Gastrocnemius medialis (tissue), 4 donors: ENCODE measurements at regions not wholly inside any gene's neighbourhood (a gene's known extent, or its start where the extent isn't known, plus 50 kb on each side); places are given as distances from the start of the nearest gene placed in this dataset.
"Not testable (repeated sequence)": the region's sequence is repeated elsewhere in the genome, so short reads cannot be mapped to it uniquely, and the experiment has no call there.

Source experiments
- ATAC-seq, 2 donors: fragments of 150-250 bp; one replicate each; pipeline ENCODE4 v1.9.1; 2016
- DNase-seq, 2 donors: peaks; one replicate each; pipeline ENCODE4 v3.0.0-alpha.2; 2019
- H3K27ac ChIP-seq, 4 donors: fragments of 200-600 bp; sonication (generic); 1 replicate in 1 of 4; 2 replicates in 3 of 4; pipeline ENCODE4 v1.5.1; 2016 to 2018; ENCODE audit warnings: mild to moderate bottlenecking in 2 of 4, moderate library complexity in 1 of 4
- H3K27me3 ChIP-seq, 3 donors: fragments of 200-600 bp; sonication (generic) in 2 of 3; 1 replicate in 1 of 3; 2 replicates in 2 of 3; pipeline versions ENCODE4 v1.5.1 to v1.6.0; 2016 to 2019; ENCODE audit warnings: mild to moderate bottlenecking in 1 of 3, moderate library complexity in 1 of 3
- H3K36me3 ChIP-seq, 2 donors: fragments of 200-600 bp; sonication (generic) in 1 of 2; one replicate each; pipeline ENCODE4 v1.5.1; 2017 to 2018
- H3K4me1 ChIP-seq, 2 donors: fragments of 200-600 bp; sonication (generic) in 1 of 2; one replicate each; pipeline ENCODE4 v1.5.1; 2016 to 2017; ENCODE audit warnings: mild to moderate bottlenecking in 2 of 2
- H3K4me3 ChIP-seq, 4 donors: fragments of 200-600 bp; sonication (generic) in 3 of 4; 1 replicate in 1 of 4; 2 replicates in 3 of 4; pipeline ENCODE4 v1.5.1; 2016 to 2019; ENCODE audit warnings: mild to moderate bottlenecking in 2 of 4
- H3K9me3 ChIP-seq, 3 donors: fragments of 200-600 bp; sonication (generic) in 2 of 3; 1 replicate in 1 of 3; 2 replicates in 2 of 3; pipeline ENCODE4 v1.5.1; 2016 to 2019
- CTCF ChIP-seq, 5 experiments: fragments of 450-650 bp in 3 of 5; fragments of 200-600 bp in 2 of 5; sonication (generic) in 2 of 5; IDR thresholded peaks in 4 of 5; conservative IDR thresholded peaks in 1 of 5; 1 replicate in 4 of 5; 2 replicates in 1 of 5; pipeline ENCODE4 v1.5.1; 2016 to 2019; ENCODE audit warnings: antibody characterized with exemption in 5 of 5, mild to moderate bottlenecking in 3 of 5, moderate library complexity in 3 of 5
- POLR2A ChIP-seq, 2 donors: fragments of 450-650 bp; IDR thresholded peaks; one replicate each; pipeline ENCODE4 v1.6.1; 2017; ENCODE audit warnings: antibody characterized with exemption in 2 of 2, mild to moderate bottlenecking in 2 of 2, moderate library complexity in 2 of 2
- in situ Hi-C, 4 donors: fragments of 200-750 bp; cut with MboI; loops; one replicate each; pipeline versions ENCODE4 v1.15.0 to v1.8.0; 2017; ENCODE audit warnings: low sequenced_read_pairs in 4 of 4
- intact Hi-C: fragments of 100-400 bp; cut with DNase I; formaldehyde crosslinking; loops from one replicate; pipeline ENCODE4 v1.15.1; 2023; ENCODE audit warnings: low total_unique reads

GRCh38 chr5:154542581-154542980 is 64.6 kb upstream of the HAND1 start:
- in situ Hi-C loops (no loop called here), intact Hi-C loops (no loop called here)
- H3K27ac ChIP-seq: no peak overlapping the region
- no peaks in the 10 kb centered on the region for H3K36me3 ChIP-seq
- ATAC-seq (no peak), DNase-seq (no peak)
- TF ChIP-seq POLR2A (IDR thresholded peaks at IDR 0.05): no peak
- TF ChIP-seq CTCF (IDR thresholded peaks at IDR 0.05 in 4 of 5, conservative IDR thresholded peaks at IDR 0.05 in 1 of 5): no peak
- H3K27me3 ChIP-seq: peaks cover 0 to 10% (median 6%) of the 10 kb centered on the region in 3 donors
- H3K4me1 ChIP-seq: no peaks in the 10 kb centered on the region
- H3K4me3 ChIP-seq: no peak overlapping the region
- no peaks in the 10 kb centered on the region for H3K9me3 ChIP-seq

- DNase-seq (no peak), ATAC-seq (no peak)
- H3K27me3 ChIP-seq: peaks cover 0 to 10% (median 6%) of the 10 kb centered on the region in 3 donors
- in situ Hi-C loops: no loop called here
- H3K9me3 ChIP-seq: no peaks in the 10 kb centered on the region
- no peaks in the 10 kb centered on the region for H3K36me3 ChIP-seq
- no peak overlapping the region for H3K4me3 ChIP-seq
- TF ChIP-seq POLR2A (IDR thresholded peaks at IDR 0.05): no peak
- TF ChIP-seq CTCF (IDR thresholded peaks at IDR 0.05 in 4 of 5, conservative IDR thresholded peaks at IDR 0.05 in 1 of 5): no peak
- intact Hi-C loops: no loop called here
- H3K4me1 ChIP-seq: no peaks in the 10 kb centered on the region
- H3K27ac ChIP-seq: no peak overlapping the region
These were observed 64.0 kb upstream of the HAND1 start for GRCh38 chr5:154542000-154542399.

GRCh38 chr5:154541553-154541952 is 63.5 kb upstream of the HAND1 start:
- Histone ChIP-seq H3K27ac (no peak overlapping the region), H3K36me3 (no peaks in the 10 kb centered on the region), H3K27me3 (peaks cover 0 to 10% (median 6%) of the 10 kb centered on the region in 3 donors), H3K4me3 (no peak overlapping the region), H3K4me1 (no peaks in the 10 kb centered on the region), H3K9me3 (no peaks in the 10 kb centered on the region)
- in situ Hi-C loops (no loop called here), intact Hi-C loops (no loop called here)
- TF ChIP-seq CTCF (IDR thresholded peaks at IDR 0.05 in 4 of 5, conservative IDR thresholded peaks at IDR 0.05 in 1 of 5) (no peak), POLR2A (IDR thresholded peaks at IDR 0.05) (no peak)
- ATAC-seq: no peak
- DNase-seq: no peak

GRCh38 chr5:154540600-154540999 is 62.6 kb upstream of the HAND1 start:
- no peak for DNase-seq
- Histone ChIP-seq H3K36me3 (no peaks in the 10 kb centered on the region), H3K4me1 (no peaks in the 10 kb centered on the region), H3K4me3 (no peak overlapping the region), H3K9me3 (no peaks in the 10 kb centered on the region), H3K27me3 (peaks cover 0 to 10% (median 6%) of the 10 kb centered on the region in 3 donors), H3K27ac (no peak overlapping the region)
- ATAC-seq: no peak
- in situ Hi-C loops: no loop called here
- TF ChIP-seq POLR2A (IDR thresholded peaks at IDR 0.05) (no peak), CTCF (IDR thresholded peaks at IDR 0.05 in 4 of 5, conservative IDR thresholded peaks at IDR 0.05 in 1 of 5) (no peak)
- intact Hi-C loops: no loop called here

- H3K27ac ChIP-seq: no peak overlapping the region
- no peaks in the 10 kb centered on the region for H3K9me3 ChIP-seq
- H3K4me1 ChIP-seq: no peaks in the 10 kb centered on the region
- in situ Hi-C loops (no loop called here), intact Hi-C loops (no loop called here)
- no peaks in the 10 kb centered on the region for H3K36me3 ChIP-seq
- H3K4me3 ChIP-seq: no peak overlapping the region
- no peak for DNase-seq
- no peak for ATAC-seq
- peaks cover 0 to 10% (median 6%) of the 10 kb centered on the region in 3 donors for H3K27me3 ChIP-seq
- TF ChIP-seq POLR2A (IDR thresholded peaks at IDR 0.05) (no peak), CTCF (IDR thresholded peaks at IDR 0.05 in 4 of 5, conservative IDR thresholded peaks at IDR 0.05 in 1 of 5) (no peak)
These were observed 60.5 kb upstream of the HAND1 start for GRCh38 chr5:154538492-154538891.

GRCh38 chr5:154536439-154536838 is 58.4 kb upstream of the HAND1 start:
- DNase-seq, H3K27ac ChIP-seq, ATAC-seq, H3K36me3 ChIP-seq, H3K4me3 ChIP-seq, H3K4me1 ChIP-seq, in situ Hi-C loops, intact Hi-C loops, H3K9me3 ChIP-seq: not testable (repeated sequence)
- peaks cover 0 to 10% (median 2%) of the 10 kb centered on the region in 3 donors for H3K27me3 ChIP-seq
